ENCODE measurements at regions not wholly inside any gene's neighbourhood (a gene's known extent, or its start where the extent isn't known, plus 50 kb on each side); places are given as distances from the start of the nearest gene placed in this dataset.

GRCh38 chr11:70834277-70834940 is 418.0 kb downstream of the SHANK2 start:
- no peak for FAIRE-seq
- DNase-seq (ENCODE audit: low spot score) = no peak

- no peak for DNase-seq (ENCODE audit: low spot score)
- FAIRE-seq = no peak
Observed at GRCh38 chr11:70834984-70835560, 417.3 kb downstream of the SHANK2 start.

GRCh38 chr11:70836071-70836470 is 416.3 kb downstream of the SHANK2 start:
- no peak for FAIRE-seq
- no peak for DNase-seq (ENCODE audit: low spot score)

GRCh38 chr11:70838198-70838597 is 414.2 kb downstream of the SHANK2 start:
- FAIRE-seq = no peak
- DNase-seq (ENCODE audit: low spot score) = no peak

GRCh38 chr11:70839851-70840250 is 412.5 kb downstream of the SHANK2 start:
- no peak for FAIRE-seq

GRCh38 chr11:70841264-70841663 is 411.1 kb downstream of the SHANK2 start:
- no peak for DNase-seq (ENCODE audit: low spot score)
- FAIRE-seq = no peak

More at GRCh38 chr11:70839851-70840250, 412.5 kb downstream of the SHANK2 start:
- no peak for DNase-seq (ENCODE audit: low spot score)

GRCh38 chr11:70842256-70842655 is 410.1 kb downstream of the SHANK2 start:
- DNase-seq (ENCODE audit: low spot score) (no peak), FAIRE-seq (no peak)

GRCh38 chr11:70842701-70843100 is 409.7 kb downstream of the SHANK2 start:
- DNase-seq (ENCODE audit: low spot score) = no peak
- no peak for FAIRE-seq

- DNase-seq (ENCODE audit: low spot score) (no peak), FAIRE-seq (no peak)
Observed at GRCh38 chr11:70843906-70844305, 408.5 kb downstream of the SHANK2 start.

- no peak for FAIRE-seq
- no peak for DNase-seq (ENCODE audit: low spot score)
Observed at GRCh38 chr11:70844387-70844786, 408.0 kb downstream of the SHANK2 start.

- DNase-seq (ENCODE audit: low spot score) = no peak
Observed at GRCh38 chr11:70845591-70846041, 406.8 kb downstream of the SHANK2 start.

GRCh38 chr11:70846781-70847655 is 405.4 kb downstream of the SHANK2 start:
- no peak for FAIRE-seq

More at GRCh38 chr11:70845591-70846041, 406.8 kb downstream of the SHANK2 start:
- FAIRE-seq = no peak

GRCh38 chr11:70848243-70848750 is 404.1 kb downstream of the SHANK2 start:
- DNase-seq (ENCODE audit: low spot score) (no peak), FAIRE-seq (no peak)

More at GRCh38 chr11:70846781-70847655, 405.4 kb downstream of the SHANK2 start:
- no peak for DNase-seq (ENCODE audit: low spot score)

GRCh38 chr11:70849031-70849430 is 403.3 kb downstream of the SHANK2 start:
- FAIRE-seq (no peak), DNase-seq (ENCODE audit: low spot score) (no peak)

- FAIRE-seq (no peak), DNase-seq (ENCODE audit: low spot score) (no peak)
Observed at GRCh38 chr11:70851308-70851707, 401.1 kb downstream of the SHANK2 start.

- DNase-seq (ENCODE audit: low spot score) (no peak), FAIRE-seq (no peak)
Observed at GRCh38 chr11:70851907-70852306, 400.5 kb downstream of the SHANK2 start.

- FAIRE-seq (no peak), DNase-seq (ENCODE audit: low spot score) (no peak)
Observed at GRCh38 chr11:70853068-70853769, 399.2 kb downstream of the SHANK2 start.

- DNase-seq (ENCODE audit: low spot score) (no peak), FAIRE-seq (no peak)
Observed at GRCh38 chr11:70853770-70854108, 398.6 kb downstream of the SHANK2 start.

GRCh38 chr11:70854201-70854600 is 398.2 kb downstream of the SHANK2 start:
- no peak for FAIRE-seq

GRCh38 chr11:70854901-70855556 is 397.3 kb downstream of the SHANK2 start:
- FAIRE-seq = no peak
- DNase-seq (ENCODE audit: low spot score) = no peak

More at GRCh38 chr11:70854201-70854600, 398.2 kb downstream of the SHANK2 start:
- no peak for DNase-seq (ENCODE audit: low spot score)

GRCh38 chr11:70857894-70858293 is 394.5 kb downstream of the SHANK2 start:
- DNase-seq (ENCODE audit: low spot score) (no peak), FAIRE-seq (no peak)
